ENCODE measurements at regions not wholly inside any gene's neighbourhood (a gene's known extent, or its start where the extent isn't known, plus 50 kb on each side); places are given as distances from the start of the nearest gene placed in this dataset.

- no peak for TF ChIP-seq NRF1 (IDR thresholded peaks at IDR 0.05; ENCODE audit: low read depth, low read length)
- TF ChIP-seq, protein P1, sequence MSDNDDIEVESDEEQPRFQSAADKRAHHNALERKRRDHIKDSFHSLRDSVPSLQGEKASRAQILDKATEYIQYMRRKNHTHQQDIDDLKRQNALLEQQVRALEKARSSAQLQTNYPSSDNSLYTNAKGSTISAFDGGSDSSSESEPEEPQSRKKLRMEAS (IDR thresholded peaks at IDR 0.05), result no peak
- no peak for TF ChIP-seq TEAD4 (IDR thresholded peaks at IDR 0.05; ENCODE audit: low read depth, low read length)
Observed at GRCh38 chr5:174311121-174311520, 265.6 kb downstream of the NSG2 start (continued).
